ENCODE measurements at regions not wholly inside any gene's neighbourhood (a gene's known extent, or its start where the extent isn't known, plus 50 kb on each side); places are given as distances from the start of the nearest gene placed in this dataset.

- TF ChIP-seq POLR2AphosphoS5 (IDR thresholded peaks at IDR 0.05): no peak
- TF ChIP-seq CTCF (IDR thresholded peaks at IDR 0.05): no peak
- TF ChIP-seq POLR2A (IDR thresholded peaks at IDR 0.05): no peak
- Histone ChIP-seq H3K4me1 (replicated peaks) (no peaks in the 10 kb centered on the region), H3K27me3 (replicated peaks; ENCODE audit: insufficient read depth) (no peaks in the 10 kb centered on the region), H3K9me3 (no peaks in the 10 kb centered on the region), H3K27ac (no peak overlapping the region), H3K4me3 (no peak overlapping the region), H3K36me3 (no peaks in the 10 kb centered on the region)
- no peak for DNase-seq (ENCODE audit: low spot score)
- intact Hi-C loops (cut with DNase I): no loop called here
- WGBS: 32% methylated on average over 1 of the region's 1 CpG
These were observed 107.9 kb upstream of the MLIP start for GRCh38 chr6:54003316-54003715.

GRCh38 chr6:54008589-54008988 is 102.7 kb upstream of the MLIP start:
- Histone ChIP-seq H3K36me3 (no peaks in the 10 kb centered on the region), H3K27me3 (replicated peaks; ENCODE audit: insufficient read depth) (no peaks in the 10 kb centered on the region), H3K4me1 (replicated peaks) (no peaks in the 10 kb centered on the region), H3K27ac (no peak overlapping the region), H3K9me3 (no peaks in the 10 kb centered on the region), H3K4me3 (no peak overlapping the region)
- intact Hi-C loops (cut with DNase I): no loop called here
- no peak for TF ChIP-seq CTCF (IDR thresholded peaks at IDR 0.05)
- no peak for TF ChIP-seq POLR2AphosphoS5 (IDR thresholded peaks at IDR 0.05)
- no peak for TF ChIP-seq POLR2A (IDR thresholded peaks at IDR 0.05)
- 86% methylated on average over 1 of the region's 1 CpG for WGBS
- no peak for DNase-seq (ENCODE audit: low spot score)

GRCh38 chr6:54009052-54009654 is 102.1 kb upstream of the MLIP start:
- no peaks in the 10 kb centered on the region for H3K9me3 ChIP-seq
- no peak for DNase-seq (ENCODE audit: low spot score)
- intact Hi-C loops (cut with DNase I): no loop called here

GRCh38 chr6:54010340-54011276 is 100.6 kb upstream of the MLIP start:
- Histone ChIP-seq H3K9me3 (no peaks in the 10 kb centered on the region), H3K4me3 (no peak overlapping the region), H3K4me1 (replicated peaks) (no peaks in the 10 kb centered on the region), H3K27me3 (replicated peaks; ENCODE audit: insufficient read depth) (no peaks in the 10 kb centered on the region), H3K36me3 (no peaks in the 10 kb centered on the region), H3K27ac (no peak overlapping the region)
- TF ChIP-seq POLR2AphosphoS5 (IDR thresholded peaks at IDR 0.05) (no peak), CTCF (IDR thresholded peaks at IDR 0.05) (no peak)
- intact Hi-C loops (cut with DNase I): no loop called here
- no peak for DNase-seq (ENCODE audit: low spot score)
- WGBS: 64% methylated on average over 7 of the region's 7 CpGs

More at GRCh38 chr6:54009052-54009654, 102.1 kb upstream of the MLIP start:
- Histone ChIP-seq H3K4me1 (replicated peaks) (no peaks in the 10 kb centered on the region), H3K4me3 (no peak overlapping the region), H3K27me3 (replicated peaks; ENCODE audit: insufficient read depth) (no peaks in the 10 kb centered on the region), H3K36me3 (no peaks in the 10 kb centered on the region), H3K27ac (no peak overlapping the region)
- no peak for TF ChIP-seq POLR2AphosphoS5 (IDR thresholded peaks at IDR 0.05)
- no peak for TF ChIP-seq POLR2A (IDR thresholded peaks at IDR 0.05)
- TF ChIP-seq CTCF (IDR thresholded peaks at IDR 0.05): no peak
- 89% methylated on average over 5 of the region's 5 CpGs for whole genome bisulfite sequencing

All from prostate gland (tissue), 2 donors.